ENCODE measurements at regions not wholly inside any gene's neighbourhood (a gene's known extent, or its start where the extent isn't known, plus 50 kb on each side); places are given as distances from the start of the nearest gene placed in this dataset.
A peak's percentile ranks its signal among the peaks of the same experiment; 100 is the strongest.

- DNase-seq = no peak
- intact Hi-C loops (cut with DNase I) = no loop called here
These were observed 155.6 kb upstream of the PRSS58 start for GRCh38 chr7:142413280-142414000.

DNA sequence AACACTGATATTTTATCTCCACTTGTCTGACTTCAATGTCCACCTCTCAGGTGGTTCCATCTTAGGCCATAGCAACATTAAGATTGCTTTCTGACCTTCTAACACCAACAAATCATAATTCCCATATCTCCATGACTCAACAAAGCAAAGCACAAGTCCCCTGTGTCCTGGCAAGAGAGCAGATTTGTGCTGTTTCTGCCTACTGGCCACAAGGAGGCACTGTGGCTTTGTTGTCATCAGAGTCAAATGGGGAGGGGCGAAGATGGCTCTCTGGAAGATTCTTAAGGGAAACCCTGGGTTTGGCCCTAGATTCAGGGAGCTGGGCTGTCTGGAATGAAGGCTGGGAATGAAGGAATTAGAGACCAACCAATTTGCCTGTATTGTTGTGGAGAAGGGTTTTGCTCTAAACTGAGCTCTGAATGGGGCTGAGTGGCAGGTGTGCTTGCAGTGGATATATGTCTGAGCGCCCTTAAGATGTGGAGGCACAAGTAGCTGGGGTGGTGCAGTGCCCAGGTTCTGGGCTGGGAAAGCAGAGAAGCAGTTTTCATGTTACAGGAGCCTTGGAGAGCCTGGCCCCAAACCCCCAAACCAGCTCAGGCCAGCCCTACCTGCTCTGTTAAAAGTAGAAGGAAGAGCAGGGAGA, 154.8 kb upstream of the PRSS58 start:
- peak in 16 of 42 donors; percentile 6 to 61 (median 32) for DNase-seq
- intact Hi-C loops (cut with DNase I) = no loop called here

- intact Hi-C loops (cut with DNase I) = no loop called here
- no peak for DNase-seq
These were observed 151.6 kb upstream of the PRSS58 start for GRCh38 chr7:142409471-142409870.

GRCh38 chr7:142408794-142409193, 150.9 kb upstream of the PRSS58 start:
- intact Hi-C loops (cut with DNase I) = no loop called here
- no peak for DNase-seq

GRCh38 chr7:142407939-142408570, 150.2 kb upstream of the PRSS58 start:
- intact Hi-C loops (cut with DNase I) = no loop called here

DNA sequence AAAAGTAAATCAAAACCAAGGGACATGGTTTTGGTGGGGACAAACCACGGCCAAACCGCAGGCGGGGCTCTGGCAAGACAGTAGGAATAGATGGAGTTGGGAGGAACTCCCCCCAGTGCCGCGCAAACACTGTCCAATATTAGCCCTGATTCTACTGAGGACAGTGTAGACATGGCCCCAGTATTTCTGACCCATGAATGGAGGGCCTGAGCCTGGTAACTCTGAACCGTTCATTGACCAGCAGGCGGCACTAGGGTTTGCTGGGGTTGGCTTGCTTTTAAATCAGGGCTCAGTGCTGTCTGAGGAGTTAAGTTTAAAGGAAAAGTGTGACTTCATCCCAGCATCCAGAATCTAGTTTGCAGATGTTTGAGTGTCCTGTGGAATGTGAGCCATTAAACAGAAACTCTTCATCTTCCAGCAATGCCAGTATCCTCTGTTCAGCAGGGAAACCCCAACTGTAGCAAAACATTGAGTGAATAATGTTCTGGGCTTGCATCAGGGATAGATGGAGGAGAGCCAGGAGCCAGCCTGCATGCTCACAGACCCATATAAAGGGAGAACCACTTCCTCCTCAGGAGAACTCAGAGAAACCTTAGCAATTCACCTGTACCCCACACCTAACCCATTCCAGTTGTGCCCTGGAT, 147.4 kb upstream of the PRSS58 start:
- intact Hi-C loops (cut with DNase I) = no loop called here
- no peak for DNase-seq

More at GRCh38 chr7:142407939-142408570, 150.2 kb upstream of the PRSS58 start:
- no peak for DNase-seq

DNA sequence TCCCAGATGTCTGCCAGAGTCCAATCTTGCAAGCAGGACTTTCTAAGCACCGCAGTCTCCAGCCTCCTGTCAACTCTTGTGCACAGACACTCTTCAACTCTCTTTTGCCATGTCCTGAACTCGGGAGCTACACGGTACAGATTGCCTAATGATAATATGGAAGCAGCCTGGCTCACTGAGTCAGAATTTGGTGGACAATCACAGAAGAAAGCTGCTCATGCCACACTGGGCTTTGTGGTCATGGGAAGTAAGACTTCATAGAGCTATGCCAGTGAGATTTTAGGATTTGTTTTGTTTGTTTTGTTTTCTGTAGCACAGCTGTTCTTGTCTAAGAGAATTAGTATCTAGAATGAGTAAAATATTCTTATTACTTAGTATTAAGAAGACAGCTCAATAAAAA, 144.1 kb upstream of the PRSS58 start:
- intact Hi-C loops (cut with DNase I) = no loop called here
- no peak for DNase-seq

DNA sequence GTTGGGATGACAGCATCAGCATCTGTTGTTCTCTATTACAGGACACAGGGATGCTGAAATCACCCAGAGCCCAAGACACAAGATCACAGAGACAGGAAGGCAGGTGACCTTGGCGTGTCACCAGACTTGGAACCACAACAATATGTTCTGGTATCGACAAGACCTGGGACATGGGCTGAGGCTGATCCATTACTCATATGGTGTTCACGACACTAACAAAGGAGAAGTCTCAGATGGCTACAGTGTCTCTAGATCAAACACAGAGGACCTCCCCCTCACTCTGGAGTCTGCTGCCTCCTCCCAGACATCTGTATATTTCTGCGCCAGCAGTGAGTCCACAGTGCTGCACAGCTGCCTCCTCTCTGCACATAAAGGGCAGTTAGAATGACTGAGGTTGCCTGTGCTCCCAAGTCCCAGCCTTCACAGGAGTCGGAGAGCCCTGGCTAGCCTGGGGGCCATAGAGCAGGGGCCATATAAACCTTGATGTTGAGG, 142.2 kb upstream of the PRSS58 start:
- intact Hi-C loops (cut with DNase I) = no loop called here

GRCh38 chr7:142391191-142391992, 133.5 kb upstream of the PRSS58 start:
- peak in 24 of 42 donors; percentile 17 to 72 (median 46) for DNase-seq
- intact Hi-C loops (cut with DNase I) = no loop called here

More for the DNA sequence above, 142.2 kb upstream of the PRSS58 start:
- DNase-seq = no peak

- intact Hi-C loops (cut with DNase I) = no loop called here
These were observed 131.7 kb upstream of the PRSS58 start for GRCh38 chr7:142389544-142389943.

GRCh38 chr7:142385491-142386340, 127.9 kb upstream of the PRSS58 start:
- peak in 37 of 42 donors; percentile 11 to 80 (median 61) for DNase-seq
- intact Hi-C loops (cut with DNase I) = no loop called here

More at GRCh38 chr7:142389544-142389943, 131.7 kb upstream of the PRSS58 start:
- no peak for DNase-seq

DNA sequence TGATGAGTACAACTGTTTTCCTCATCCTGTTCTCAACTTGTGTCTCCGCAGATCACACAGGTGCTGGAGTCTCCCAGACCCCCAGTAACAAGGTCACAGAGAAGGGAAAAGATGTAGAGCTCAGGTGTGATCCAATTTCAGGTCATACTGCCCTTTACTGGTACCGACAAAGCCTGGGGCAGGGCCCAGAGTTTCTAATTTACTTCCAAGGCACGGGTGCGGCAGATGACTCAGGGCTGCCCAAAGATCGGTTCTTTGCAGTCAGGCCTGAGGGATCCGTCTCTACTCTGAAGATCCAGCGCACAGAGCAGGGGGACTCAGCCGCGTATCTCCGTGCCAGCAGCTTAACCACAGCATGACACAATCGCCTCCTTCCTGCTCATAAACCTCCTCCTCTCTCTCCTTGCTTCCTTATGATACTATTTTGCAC, 126.7 kb upstream of the PRSS58 start:
- intact Hi-C loops (cut with DNase I) = no loop called here
- DNase-seq = no peak

GRCh38 chr7:142383841-142384492, 126.1 kb upstream of the PRSS58 start:
- intact Hi-C loops (cut with DNase I) = no loop called here
- no peak for DNase-seq

DNA sequence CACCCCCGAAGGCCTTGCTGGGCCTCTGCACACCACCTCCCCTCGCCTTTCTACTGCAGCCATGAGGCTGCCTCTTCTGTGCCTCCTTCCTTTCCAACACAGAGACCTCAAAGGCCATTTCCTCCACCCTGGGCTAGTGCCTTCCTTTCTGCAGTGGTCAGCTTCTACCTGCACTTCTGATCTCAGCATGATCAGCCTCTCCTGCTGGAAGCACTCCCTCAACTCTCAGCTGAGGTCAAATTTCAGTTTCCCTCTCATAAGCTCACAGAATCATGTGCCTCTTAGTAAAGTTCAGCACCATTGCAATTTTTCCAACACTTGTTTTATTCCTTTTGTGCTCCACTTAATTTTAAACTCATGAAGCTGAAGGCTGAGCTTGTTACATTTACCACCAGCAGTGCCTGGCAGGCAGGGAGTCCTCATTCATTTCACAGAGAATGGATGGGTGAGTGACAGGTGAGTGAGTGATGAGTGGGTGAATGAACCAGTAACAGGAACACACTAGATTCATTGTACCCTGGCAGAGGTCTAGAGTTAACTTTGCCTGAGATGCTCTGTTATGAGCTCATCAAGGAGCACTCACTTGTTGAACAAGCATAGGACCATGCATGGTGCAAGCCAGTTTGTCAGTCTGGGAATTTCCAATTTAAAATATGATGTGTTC, 124.0 kb upstream of the PRSS58 start:
- intact Hi-C loops (cut with DNase I) = no loop called here
- DNase-seq = peak in 5 of 42 donors; percentile 27 to 66 (median 43)

DNA sequence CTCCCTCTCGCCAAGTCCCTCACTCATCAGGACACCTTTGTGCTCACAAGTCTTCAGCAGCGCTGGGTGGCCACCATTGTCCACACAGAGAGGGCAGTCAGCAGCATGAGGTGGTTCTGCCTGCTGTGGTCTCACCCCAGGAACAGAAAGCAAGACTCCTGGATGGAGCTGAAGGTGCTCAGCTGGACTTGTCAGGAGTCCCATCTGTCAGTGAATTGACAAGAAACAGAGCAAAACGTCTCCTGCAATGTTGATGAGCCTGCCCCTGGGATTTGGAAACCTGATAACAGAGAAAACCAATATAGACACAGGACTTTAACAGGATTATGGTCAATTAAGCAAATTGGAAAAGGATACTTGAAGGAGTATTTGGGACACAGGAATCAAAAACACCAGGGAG, 122.2 kb upstream of the PRSS58 start:
- intact Hi-C loops (cut with DNase I) = no loop called here
- no peak for DNase-seq

- DNase-seq = no peak
- intact Hi-C loops (cut with DNase I) = no loop called here
These were observed 121.5 kb upstream of the PRSS58 start for GRCh38 chr7:142379201-142379885.
